ENCODE measurements at regions not wholly inside any gene's neighbourhood (a gene's known extent, or its start where the extent isn't known, plus 50 kb on each side); places are given as distances from the start of the nearest gene placed in this dataset.
"Not testable (repeated sequence)": the region's sequence is repeated elsewhere in the genome, so short reads cannot be mapped to it uniquely, and the experiment has no call there.

DNA sequence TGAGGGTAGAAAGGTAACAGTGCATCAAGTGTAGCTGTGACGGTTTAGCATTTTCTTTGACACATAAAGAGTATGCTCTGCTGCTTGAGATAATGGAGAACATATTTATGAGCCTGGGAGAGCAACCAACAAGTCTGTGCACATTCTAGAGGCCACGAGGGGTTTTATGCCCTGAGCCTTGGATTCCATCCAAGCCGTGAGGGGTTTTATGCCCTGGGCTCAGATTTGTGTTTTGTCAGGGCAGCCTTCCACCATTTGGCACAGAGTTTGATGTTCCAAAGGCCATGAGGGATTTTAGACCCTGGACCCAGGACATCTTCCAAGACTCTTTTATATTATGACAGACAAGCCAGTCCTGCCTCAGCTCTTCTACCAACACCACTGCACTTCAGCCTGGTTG is 106.4 kb downstream of the ZNF486 start:
- H3K4me1 Mint-ChIP-seq: no peaks in the 10 kb centered on the region
- Histone ChIP-seq H3K27me3 (ENCODE audit: control insufficient read depth in 2 of 2, insufficient read depth in 2 of 2, low read length in 2 of 2) (no peaks in the 10 kb centered on the region), H2AFZ (ENCODE audit: insufficient read depth, low read depth, low read length, poor library complexity, severe bottlenecking) (no peak overlapping the region), H3K4me3 (replicated peaks in 1 of 3; ENCODE audit: low read depth in 2 of 3, low read length in 3 of 3) (no peak overlapping the region), H3K4me2 (replicated peaks; ENCODE audit: extremely low read depth, low read length, poor library complexity, severe bottlenecking) (no peak overlapping the region), H3K79me2 (ENCODE audit: insufficient read depth, low read length) (no peaks in the 10 kb centered on the region), H3K4me1 (ENCODE audit: control insufficient read depth in 1 of 2, insufficient read depth in 2 of 2, low read length in 2 of 2) (no peaks in the 10 kb centered on the region), H3K9ac (ENCODE audit: insufficient read depth, low read length, poor library complexity, severe bottlenecking) (no peak overlapping the region), H3K27ac (ENCODE audit: low read depth in 1 of 2, low read length in 2 of 2) (no peak overlapping the region), H3K36me3 (replicated peaks in 1 of 2; ENCODE audit: control insufficient read depth in 1 of 2, insufficient read depth in 2 of 2, low read length in 2 of 2) (no peaks in the 10 kb centered on the region), H3K9me3 (replicated peaks in 1 of 2; ENCODE audit: control insufficient read depth in 1 of 2, insufficient read depth in 1 of 2, low read length in 2 of 2) (peaks cover 14 to 26% of the 10 kb centered on the region in 2 donors), H4K20me1 (ENCODE audit: insufficient read depth, low read length) (no peaks in the 10 kb centered on the region)
- peaks cover 21 to 64% (median 42%) of the 10 kb centered on the region in 7 donors for H3K9me3 Mint-ChIP-seq
- H3K4me3 Mint-ChIP-seq: no peak overlapping the region
- H3K36me3 Mint-ChIP-seq: no peaks in the 10 kb centered on the region
- WGBS (ENCODE audit: insufficient coverage): 91% methylated on average over 3 of the region's 3 CpGs
- no peak overlapping the region for H3K27ac Mint-ChIP-seq
- TF ChIP-seq, protein P1, sequence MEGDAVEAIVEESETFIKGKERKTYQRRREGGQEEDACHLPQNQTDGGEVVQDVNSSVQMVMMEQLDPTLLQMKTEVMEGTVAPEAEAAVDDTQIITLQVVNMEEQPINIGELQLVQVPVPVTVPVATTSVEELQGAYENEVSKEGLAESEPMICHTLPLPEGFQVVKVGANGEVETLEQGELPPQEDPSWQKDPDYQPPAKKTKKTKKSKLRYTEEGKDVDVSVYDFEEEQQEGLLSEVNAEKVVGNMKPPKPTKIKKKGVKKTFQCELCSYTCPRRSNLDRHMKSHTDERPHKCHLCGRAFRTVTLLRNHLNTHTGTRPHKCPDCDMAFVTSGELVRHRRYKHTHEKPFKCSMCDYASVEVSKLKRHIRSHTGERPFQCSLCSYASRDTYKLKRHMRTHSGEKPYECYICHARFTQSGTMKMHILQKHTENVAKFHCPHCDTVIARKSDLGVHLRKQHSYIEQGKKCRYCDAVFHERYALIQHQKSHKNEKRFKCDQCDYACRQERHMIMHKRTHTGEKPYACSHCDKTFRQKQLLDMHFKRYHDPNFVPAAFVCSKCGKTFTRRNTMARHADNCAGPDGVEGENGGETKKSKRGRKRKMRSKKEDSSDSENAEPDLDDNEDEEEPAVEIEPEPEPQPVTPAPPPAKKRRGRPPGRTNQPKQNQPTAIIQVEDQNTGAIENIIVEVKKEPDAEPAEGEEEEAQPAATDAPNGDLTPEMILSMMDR (IDR thresholded peaks at IDR 0.05): no peak
- intact Hi-C loops (cut with micrococcal nuclease): no loop called here
- H3K27me3 Mint-ChIP-seq (ENCODE audit: low read depth in 3 of 3): peaks cover 0 to 2% (median 0%) of the 10 kb centered on the region in 3 donors
- no peak for DNase-seq

- H3K27ac Mint-ChIP-seq; H3K4me2 ChIP-seq (replicated peaks; ENCODE audit: extremely low read depth, low read length, poor library complexity, severe bottlenecking); H3K36me3 Mint-ChIP-seq: not testable (repeated sequence)
Observed at GRCh38 chr19:20272627-20273010, 105.6 kb downstream of the ZNF486 start.

DNA sequence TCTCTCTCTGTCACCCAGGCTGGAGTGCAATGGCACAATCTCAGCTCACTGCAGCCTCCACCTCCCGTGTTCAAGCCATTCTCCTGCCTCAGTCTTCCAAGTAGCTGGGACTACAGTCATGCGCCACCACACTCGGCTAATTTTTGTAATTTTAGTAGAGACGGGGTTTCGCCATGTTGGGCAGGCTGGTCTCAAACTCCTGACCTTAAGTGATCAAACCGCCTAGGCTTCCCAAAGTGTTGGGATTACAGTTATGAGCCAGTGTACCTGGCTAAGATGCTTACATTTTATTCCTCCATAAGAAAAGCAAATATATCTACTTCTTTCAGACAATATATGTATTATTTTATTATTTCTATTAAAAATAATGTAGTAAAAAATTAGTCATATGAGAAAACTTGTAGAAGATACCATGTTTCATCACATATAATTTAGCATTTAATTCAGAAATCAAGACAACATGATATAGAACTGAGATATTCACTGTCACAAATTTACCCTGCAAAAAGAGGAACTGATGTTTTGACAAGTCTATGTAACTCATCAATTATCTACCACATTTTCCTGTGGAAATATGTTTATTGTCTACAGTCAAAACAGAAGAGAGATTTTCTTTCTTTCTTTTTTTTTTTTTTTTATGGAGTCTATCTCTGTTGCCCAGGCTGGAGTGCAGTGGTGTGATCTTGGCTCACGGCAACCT is 105.1 kb downstream of the ZNF486 start:
- H3K4me1 Mint-ChIP-seq; intact Hi-C loops (cut with micrococcal nuclease); H4K20me1 ChIP-seq (ENCODE audit: insufficient read depth, low read length); H3K79me2 ChIP-seq (ENCODE audit: insufficient read depth, low read length); H3K4me1 ChIP-seq (ENCODE audit: control insufficient read depth in 1 of 2, insufficient read depth in 2 of 2, low read length in 2 of 2); H3K36me3 ChIP-seq (replicated peaks in 1 of 2; ENCODE audit: control insufficient read depth in 1 of 2, insufficient read depth in 2 of 2, low read length in 2 of 2); H3K9ac ChIP-seq (ENCODE audit: insufficient read depth, low read length, poor library complexity, severe bottlenecking); H3K4me2 ChIP-seq (replicated peaks; ENCODE audit: extremely low read depth, low read length, poor library complexity, severe bottlenecking); H3K27ac ChIP-seq (ENCODE audit: low read depth in 1 of 2, low read length in 2 of 2); DNase-seq; H3K36me3 Mint-ChIP-seq; H3K27ac Mint-ChIP-seq; H3K27me3 ChIP-seq (ENCODE audit: control insufficient read depth in 2 of 2, insufficient read depth in 2 of 2, low read length in 2 of 2); H3K4me3 ChIP-seq (replicated peaks in 1 of 3; ENCODE audit: low read depth in 2 of 3, low read length in 3 of 3); H3K27me3 Mint-ChIP-seq (ENCODE audit: low read depth in 3 of 3); H3K4me3 Mint-ChIP-seq; H2AFZ ChIP-seq (ENCODE audit: insufficient read depth, low read depth, low read length, poor library complexity, severe bottlenecking): not testable (repeated sequence)
- H3K9me3 Mint-ChIP-seq: peaks cover 21 to 58% (median 43%) of the 10 kb centered on the region in 7 donors
- peaks cover 12 to 23% of the 10 kb centered on the region in 2 donors for H3K9me3 ChIP-seq (replicated peaks in 1 of 2; ENCODE audit: control insufficient read depth in 1 of 2, insufficient read depth in 1 of 2, low read length in 2 of 2)
- WGBS (ENCODE audit: insufficient coverage): 67% methylated on average over 2 of the region's 7 CpGs

More at GRCh38 chr19:20272627-20273010, 105.6 kb downstream of the ZNF486 start:
- H3K36me3 ChIP-seq (replicated peaks in 1 of 2; ENCODE audit: control insufficient read depth in 1 of 2, insufficient read depth in 2 of 2, low read length in 2 of 2); H3K4me1 Mint-ChIP-seq; H3K4me3 ChIP-seq (replicated peaks in 1 of 3; ENCODE audit: low read depth in 2 of 3, low read length in 3 of 3); H3K27me3 ChIP-seq (ENCODE audit: control insufficient read depth in 2 of 2, insufficient read depth in 2 of 2, low read length in 2 of 2); H3K4me3 Mint-ChIP-seq; intact Hi-C loops (cut with micrococcal nuclease); H4K20me1 ChIP-seq (ENCODE audit: insufficient read depth, low read length); H3K9ac ChIP-seq (ENCODE audit: insufficient read depth, low read length, poor library complexity, severe bottlenecking); H3K27ac ChIP-seq (ENCODE audit: low read depth in 1 of 2, low read length in 2 of 2); H3K79me2 ChIP-seq (ENCODE audit: insufficient read depth, low read length); H3K4me1 ChIP-seq (ENCODE audit: control insufficient read depth in 1 of 2, insufficient read depth in 2 of 2, low read length in 2 of 2); H3K27me3 Mint-ChIP-seq (ENCODE audit: low read depth in 3 of 3); H2AFZ ChIP-seq (ENCODE audit: insufficient read depth, low read depth, low read length, poor library complexity, severe bottlenecking); DNase-seq: not testable (repeated sequence)
- H3K9me3 ChIP-seq (replicated peaks in 1 of 2; ENCODE audit: control insufficient read depth in 1 of 2, insufficient read depth in 1 of 2, low read length in 2 of 2): peaks cover 12 to 23% of the 10 kb centered on the region in 2 donors
- peaks cover 23 to 63% (median 44%) of the 10 kb centered on the region in 7 donors for H3K9me3 Mint-ChIP-seq
- 91% methylated on average over 6 of the region's 8 CpGs for WGBS (ENCODE audit: insufficient coverage)

Measured in CD14-positive monocyte (primary cell).